HK-2 (cell line): ENCODE measurements at regions not wholly inside any gene's neighbourhood (a gene's known extent, or its start where the extent isn't known, plus 50 kb on each side); places are given as distances from the start of the nearest gene placed in this dataset.

Experiments
- DNase-seq: peaks from one replicate; pipeline ENCODE4 v3.0.0-alpha.2; 2018; ENCODE audit not compliant: unreplicated experiment

DNA sequence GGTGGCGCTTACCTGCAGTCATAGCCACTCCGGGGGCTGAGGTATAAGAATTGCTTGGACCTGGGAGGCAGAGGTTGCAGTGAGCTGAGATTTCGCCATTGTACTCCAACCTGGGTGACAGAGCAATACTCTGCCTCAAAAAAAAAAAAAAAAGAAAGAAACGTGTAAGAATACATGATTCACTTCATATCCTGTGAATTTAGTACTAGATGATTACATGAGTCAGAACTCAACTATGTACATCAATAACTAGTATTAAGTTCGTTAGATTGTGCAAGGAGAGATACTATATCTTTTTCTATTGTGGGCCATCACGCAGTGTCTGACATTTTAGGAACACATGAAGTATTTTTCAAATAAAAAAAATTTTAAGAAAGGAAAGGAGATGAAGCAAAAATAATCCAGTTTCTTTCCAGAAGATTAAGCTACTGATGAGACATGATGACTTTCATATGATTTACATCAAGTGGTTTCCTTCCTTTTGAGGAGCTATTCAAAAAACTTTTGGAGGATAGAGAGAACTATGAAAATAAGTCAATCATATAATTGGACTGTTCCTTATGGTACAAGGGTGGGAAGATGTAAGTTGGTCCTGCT is 64.7 kb upstream of the EXOC1L start:
- DNase-seq, result no peak

- DNase-seq, result no peak
Measured at GRCh38 chr4:55756208-55756607, 63.4 kb upstream of the EXOC1L start.

DNA sequence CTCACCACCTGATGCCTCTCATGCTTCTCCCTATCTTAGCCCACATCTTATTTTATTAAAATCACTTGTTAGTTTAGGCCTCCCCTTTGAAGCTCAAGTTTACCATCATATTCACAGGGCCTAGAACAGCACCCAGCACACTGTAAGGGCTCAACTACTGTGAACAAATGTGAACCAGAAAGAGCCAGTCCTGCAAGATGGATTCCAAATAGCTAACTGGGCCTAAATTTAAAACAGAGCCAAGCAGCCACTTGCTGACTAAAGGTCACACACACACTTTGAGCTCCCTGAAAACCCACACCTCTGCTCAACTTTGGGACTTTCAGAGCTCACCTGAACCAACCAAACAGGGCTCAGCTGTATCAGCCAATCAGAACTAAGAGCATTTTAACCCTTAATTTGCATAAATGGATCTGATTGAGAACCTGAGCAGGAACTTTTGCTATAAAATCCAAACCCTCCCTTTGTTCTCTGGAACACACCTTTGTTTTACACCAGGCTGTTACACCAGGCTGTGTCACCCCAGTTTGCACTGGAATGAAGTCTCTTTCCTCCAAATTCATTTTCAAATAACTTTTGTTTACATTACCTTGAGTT is 62.1 kb upstream of the EXOC1L start:
- no peak for DNase-seq

DNA sequence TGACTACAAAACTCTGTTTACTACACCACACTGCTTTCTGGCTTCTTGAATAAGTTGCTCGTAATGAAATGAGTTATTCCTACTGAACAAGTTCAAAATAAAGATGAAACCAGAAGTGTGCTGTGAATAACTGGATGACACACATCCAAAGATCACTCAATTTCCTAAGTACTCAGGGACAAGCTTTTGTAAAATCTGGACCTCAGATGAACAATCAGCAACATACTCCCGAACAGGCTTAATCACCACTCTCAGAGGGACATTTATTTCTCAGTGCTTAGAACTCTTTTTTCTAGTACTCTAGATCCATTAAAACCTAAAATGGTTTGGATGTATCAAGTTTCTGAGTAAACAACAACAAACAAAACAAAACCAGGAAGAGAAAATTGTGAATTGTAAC is 61.5 kb upstream of the EXOC1L start:
- DNase-seq, result no peak

GRCh38 chr4:55758570-55758969 is 61.0 kb upstream of the EXOC1L start:
- no peak for DNase-seq

DNA sequence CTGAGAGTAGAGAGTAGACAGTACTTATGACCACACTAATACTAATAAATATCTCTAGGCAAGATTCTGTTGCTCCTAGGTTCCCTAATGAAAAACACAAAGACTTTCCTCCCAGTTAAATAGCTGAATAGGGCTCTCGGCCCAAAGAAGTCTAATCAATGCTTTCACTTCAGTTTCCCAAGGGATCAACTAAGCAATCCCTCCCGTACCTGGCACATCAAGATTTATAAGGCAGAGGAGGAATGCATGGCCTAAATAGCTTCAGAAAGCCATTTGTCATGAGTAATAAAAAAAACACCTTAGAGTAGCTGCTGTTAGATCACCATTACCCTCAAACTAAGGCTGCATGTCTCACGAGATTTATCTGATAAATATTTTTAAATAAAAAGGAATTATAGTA is 56.8 kb upstream of the EXOC1L start:
- no peak for DNase-seq

DNA sequence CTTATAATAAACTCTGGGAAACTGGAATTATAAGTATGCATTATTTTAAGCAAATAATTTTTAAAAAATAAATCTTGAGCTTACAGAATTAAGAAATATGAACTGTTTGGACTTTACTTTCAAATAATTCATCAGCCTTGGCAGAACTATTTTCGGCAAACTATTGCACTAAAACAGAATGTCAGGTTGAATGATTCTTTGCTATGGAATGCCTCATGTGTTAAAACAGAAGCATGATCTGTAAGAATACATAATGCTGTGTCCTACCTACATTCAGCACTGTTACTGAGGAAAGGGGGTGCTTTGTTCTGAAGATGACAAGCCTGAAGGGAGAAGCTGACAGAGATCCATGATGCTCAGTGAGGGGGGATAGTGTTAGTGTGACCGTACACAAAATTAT is 55.6 kb upstream of the EXOC1L start:
- DNase-seq, result no peak

DNA sequence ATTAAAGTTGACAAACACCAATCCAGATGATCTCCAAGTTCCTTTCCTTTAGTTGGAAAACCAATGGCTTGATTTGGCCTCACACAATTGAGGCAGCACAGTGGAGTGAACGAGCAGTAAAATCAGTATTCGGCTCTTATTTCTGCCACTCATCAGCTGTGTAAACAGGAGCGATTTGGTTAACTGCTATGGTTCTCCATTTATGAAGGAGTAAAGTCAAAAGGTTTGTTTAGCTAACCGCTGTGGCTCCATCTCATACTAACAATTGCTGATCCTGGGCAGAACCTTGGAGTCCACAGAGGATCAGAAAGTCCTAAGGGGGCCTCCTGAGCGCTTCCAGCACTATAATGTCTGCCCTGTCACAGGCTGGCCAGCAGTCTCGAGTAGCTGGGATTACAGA is 54.5 kb upstream of the EXOC1L start:
- no peak for DNase-seq

DNA sequence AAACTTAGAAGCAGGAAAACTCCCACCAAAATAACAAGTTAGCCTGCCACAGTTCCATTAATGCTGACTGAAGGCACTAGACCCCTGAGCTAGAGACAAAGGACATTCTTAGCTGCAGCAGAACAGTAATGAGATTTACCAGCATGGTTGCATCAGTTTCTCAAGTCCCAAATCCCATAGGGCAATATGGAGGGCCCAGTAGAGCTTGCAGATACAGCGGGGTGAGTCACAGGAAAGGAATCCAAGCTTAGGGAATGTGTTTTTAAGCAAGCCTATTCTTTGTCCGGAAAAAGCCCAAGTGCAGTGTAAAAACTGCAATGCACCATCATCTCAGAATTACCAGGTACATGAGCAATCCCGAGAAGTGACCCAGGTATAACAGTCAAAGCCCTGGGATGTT is 51.3 kb upstream of the EXOC1L start:
- peak; percentile 26 for DNase-seq
